H1 (cell line): ENCODE measurements at regions not wholly inside any gene's neighbourhood (a gene's known extent, or its start where the extent isn't known, plus 50 kb on each side); places are given as distances from the start of the nearest gene placed in this dataset.

Experiments
- CTCF ChIA-PET: fragments of 300-600 bp; sonication (Branson Sonifier 250); formaldehyde crosslinking; loops from one replicate; lab custom pipeline; 2021; ENCODE audit not compliant: partially characterized antibody; lab: Charles Lee
- POLR2A ChIA-PET: fragments of 300-600 bp; sonication (Branson Sonifier 250); formaldehyde crosslinking; loops from one replicate; lab custom pipeline; 2021; ENCODE audit warnings: inconsistent platforms; ENCODE audit not compliant: partially characterized antibody; lab: Charles Lee
- DNase-seq, 2 experiments: peaks; one replicate each; pipeline versions ENCODE4 v3.0.0 to v3.0.0-alpha.2; 2010 to 2022; ENCODE audit warnings: low spot score in 2 of 2, low read depth in 1 of 2, mixed read lengths in 1 of 2
- FAIRE-seq: peaks from 2 replicates; lab custom pipeline; 2011; peaks lifted over from hg19 to GRCh38; lab: Jason Lieb, UNC
- H2AFZ ChIP-seq: 2 replicates; pipeline ENCODE4 v1.8.1; 2012; ENCODE audit warnings: low read length, inconsistent platforms
- H2AK5ac ChIP-seq: 2 replicates; pipeline ENCODE4 v1.6.1; 2013; ENCODE audit warnings: low read depth, low read length
- H2BK120ac ChIP-seq: replicated peaks from 2 replicates; pipeline ENCODE3; 2013; ENCODE audit warnings: low read depth, low read length, inconsistent platforms
- H2BK12ac ChIP-seq: 2 replicates; pipeline ENCODE4 v1.6.1; 2013; ENCODE audit warnings: low read depth, low read length
- H2BK15ac ChIP-seq: 2 replicates; pipeline ENCODE4 v1.6.1; 2013; ENCODE audit warnings: low read length
- H2BK20ac ChIP-seq: 2 replicates; pipeline ENCODE4 v1.6.1; 2013; ENCODE audit warnings: low read length
- H2BK5ac ChIP-seq: 2 replicates; pipeline ENCODE4 v1.6.1; 2013; ENCODE audit warnings: low read depth, low read length
- H3K14ac ChIP-seq: 2 replicates; pipeline ENCODE4 v1.6.1; 2013; ENCODE audit warnings: inconsistent platforms; ENCODE audit not compliant: insufficient read length
- H3K18ac ChIP-seq: 2 replicates; pipeline ENCODE4 v1.6.1; 2013; ENCODE audit warnings: low read length; ENCODE audit errors: extremely low read depth
- H3K23ac ChIP-seq: 2 replicates; pipeline ENCODE4 v1.6.1; 2013; ENCODE audit warnings: inconsistent platforms; ENCODE audit not compliant: insufficient read length
- H3K23me2 ChIP-seq: 2 replicates; pipeline ENCODE4 v1.6.1; 2013; ENCODE audit warnings: low read depth, low read length
- H3K27ac ChIP-seq: 2 replicates; pipeline ENCODE4 v1.6.1; 2011; ENCODE audit warnings: low read depth, low read length, inconsistent platforms
- H3K27me3 ChIP-seq, 4 experiments: replicated peaks in 1 of 4; 1 replicate in 1 of 4; 2 replicates in 3 of 4; pipeline versions ENCODE4 v1.6.1 to v1.8.1; 2011 to 2013; ENCODE audit warnings: low read length in 3 of 4, mild to moderate bottlenecking in 3 of 4, inconsistent platforms in 2 of 4, mixed read lengths in 2 of 4, moderate library complexity in 1 of 4; ENCODE audit not compliant: control insufficient read depth in 3 of 4, insufficient read depth in 3 of 4; ENCODE audit errors: extremely low read depth in 1 of 4
- H3K36me3 ChIP-seq, 4 experiments: 2 replicates each; pipeline versions ENCODE4 v1.6.1 to v1.8.1; 2011 to 2013; ENCODE audit warnings: mild to moderate bottlenecking in 4 of 4, low read length in 3 of 4, moderate library complexity in 2 of 4, control low read depth in 1 of 4, inconsistent platforms in 1 of 4; ENCODE audit not compliant: insufficient read depth in 4 of 4, control insufficient read depth in 2 of 4
- H3K4ac ChIP-seq: replicated peaks from 2 replicates; pipeline ENCODE3; 2013; ENCODE audit warnings: low read length, low read depth, mixed read lengths, inconsistent platforms; ENCODE audit not compliant: insufficient read length
- H3K4me1 ChIP-seq, 4 experiments: replicated peaks in 1 of 4; 1 replicate in 1 of 4; 2 replicates in 3 of 4; pipeline versions ENCODE4 v1.6.1 to v1.8.1; 2011 to 2013; ENCODE audit warnings: low read length in 3 of 4, inconsistent platforms in 2 of 4, mixed read lengths in 1 of 4; ENCODE audit not compliant: insufficient read depth in 4 of 4, control insufficient read depth in 3 of 4
- H3K4me2 ChIP-seq, 2 experiments: 2 replicates each; pipeline versions ENCODE4 v1.6.1 to v1.8.1; 2011 to 2013; ENCODE audit warnings: low read depth in 2 of 2, low read length in 2 of 2, control low read depth in 1 of 2, inconsistent platforms in 1 of 2, mild to moderate bottlenecking in 1 of 2; ENCODE audit not compliant: insufficient read depth in 1 of 2
- H3K4me3 ChIP-seq, 4 experiments: fragments of 200-600, 300-600 bp in 1 of 4; sonication (generic), shearing (Covaris generic), sonication (Bioruptor Twin) in 1 of 4; 2 replicates each; pipeline versions ENCODE4 v1.5.1 to v1.8.1; 2011 to 2016; ENCODE audit warnings: low read length in 4 of 4, low read depth in 3 of 4, control low read depth in 2 of 4, inconsistent platforms in 2 of 4, mild to moderate bottlenecking in 2 of 4, mixed read lengths in 1 of 4, moderate library complexity in 1 of 4; ENCODE audit not compliant: insufficient read depth in 2 of 4; ENCODE audit errors: extremely low read depth in 1 of 4
- H3K56ac ChIP-seq: replicated peaks from 2 replicates; pipeline ENCODE3; 2013; ENCODE audit warnings: low read depth, mild to moderate bottlenecking, mixed read lengths, low read length, inconsistent platforms; ENCODE audit not compliant: insufficient read length
- H3K79me1 ChIP-seq: 2 replicates; pipeline ENCODE4 v1.6.1; 2013; ENCODE audit warnings: low read depth, low read length, control low read depth
- H3K79me2 ChIP-seq, 2 experiments: 2 replicates each; pipeline versions ENCODE4 v1.6.1 to v1.8.1; 2012 to 2013; ENCODE audit warnings: low read length in 2 of 2, mild to moderate bottlenecking in 2 of 2, inconsistent platforms in 1 of 2; ENCODE audit not compliant: insufficient read depth in 2 of 2, control insufficient read depth in 1 of 2
- H3K9ac ChIP-seq, 4 experiments: replicated peaks in 1 of 4; 1 replicate in 1 of 4; 2 replicates in 3 of 4; pipeline versions ENCODE4 v1.6.1 to v1.8.1; 2011 to 2013; ENCODE audit warnings: low read depth in 3 of 4, low read length in 3 of 4, control low read depth in 2 of 4, mild to moderate bottlenecking in 2 of 4, moderate library complexity in 2 of 4, inconsistent platforms in 1 of 4; ENCODE audit errors: extremely low read depth in 1 of 4
- H3K9me3 ChIP-seq, 2 experiments: 2 replicates each; pipeline versions ENCODE4 v1.6.1 to v1.8.1; 2012 to 2013; ENCODE audit warnings: mild to moderate bottlenecking in 2 of 2, moderate library complexity in 2 of 2, control low read depth in 1 of 2, inconsistent platforms in 1 of 2, low read depth in 1 of 2, low read length in 1 of 2, mixed read lengths in 1 of 2; ENCODE audit not compliant: insufficient read depth in 2 of 2
- H4K20me1 ChIP-seq, 2 experiments: replicated peaks in 1 of 2; 2 replicates each; pipeline versions ENCODE3 to v1.8.1; 2011 to 2013; ENCODE audit warnings: inconsistent platforms in 2 of 2, low read length in 2 of 2, mild to moderate bottlenecking in 1 of 2; ENCODE audit not compliant: insufficient read depth in 2 of 2, control insufficient read depth in 1 of 2
- H4K5ac ChIP-seq: 2 replicates; pipeline ENCODE4 v1.6.1; 2013; ENCODE audit warnings: low read length, low read depth, mixed read lengths, inconsistent platforms; ENCODE audit not compliant: insufficient read length
- H4K8ac ChIP-seq: 2 replicates; pipeline ENCODE4 v1.8.0; 2013; ENCODE audit warnings: mild to moderate bottlenecking, moderate library complexity, low read length, inconsistent platforms; ENCODE audit not compliant: insufficient read depth; ENCODE audit errors: extremely low read depth
- H4K91ac ChIP-seq: replicated peaks from 2 replicates; pipeline ENCODE3; 2013; ENCODE audit warnings: low read length, mixed read lengths, inconsistent platforms; ENCODE audit not compliant: insufficient read length
- ATF2 ChIP-seq: IDR thresholded peaks from 2 replicates; pipeline ENCODE4 v1.6.1; 2012; ENCODE audit warnings: low read length, inconsistent platforms
- NANOG ChIP-seq: IDR thresholded peaks from 2 replicates; pipeline ENCODE4 v1.6.1; 2011; ENCODE audit warnings: low read length, low read depth, mild to moderate bottlenecking, inconsistent platforms; ENCODE audit not compliant: insufficient read depth, poor library complexity, severe bottlenecking
- WGBS, 2 experiments: shearing (Covaris generic) in 1 of 2; methylation state at CpG; one replicate each; pipeline versions ENCODE4 v1.1.6 to v1.1.7; 2013 to 2015; ENCODE audit warnings: low lambda C conversion rate in 2 of 2, mixed read lengths in 2 of 2, inconsistent platforms in 1 of 2, low coverage in 1 of 2, missing lambda C conversion rate in 1 of 2; ENCODE audit not compliant: insufficient replicate concordance in 2 of 2, insufficient coverage in 1 of 2, insufficient read length in 1 of 2; ENCODE audit errors: extremely low coverage in 1 of 2, missing lambda C conversion rate in 1 of 2; 5-methylcytosine and 5-hydroxymethylcytosine counted together

- Histone ChIP-seq H3K27me3 (no peaks in the 10 kb centered on the region), H2AFZ (no peak overlapping the region), H2BK15ac (no peak overlapping the region), H3K14ac (no peak overlapping the region), H4K91ac (no peak overlapping the region), H3K23ac (no peak overlapping the region), H4K20me1 (no peaks in the 10 kb centered on the region), H3K4ac (no peak overlapping the region), H3K9me3 (no peaks in the 10 kb centered on the region), H2BK5ac (no peak overlapping the region), H2AK5ac (no peak overlapping the region), H4K8ac (no peak overlapping the region), H2BK120ac (no peak overlapping the region), H3K4me2 (no peak overlapping the region), H3K23me2 (no peaks in the 10 kb centered on the region), H2BK20ac (no peak overlapping the region), H3K18ac (no peak overlapping the region), H3K79me2 (no peaks in the 10 kb centered on the region), H3K27ac (no peak overlapping the region), H3K4me1 (no peaks in the 10 kb centered on the region), H4K5ac (no peak overlapping the region), H3K56ac (no peak overlapping the region), H3K36me3 (no peaks in the 10 kb centered on the region), H2BK12ac (no peak overlapping the region), H3K4me3 (no peak overlapping the region), H3K79me1 (no peaks in the 10 kb centered on the region; the same call in 1 of the 2 replicates), H3K9ac (no peak overlapping the region)
- TF ChIP-seq ATF2 = no peak
- TF ChIP-seq NANOG = no peak
- whole genome bisulfite sequencing, 2 experiments = 83% methylated on average over 4 of the region's 4 CpGs; no CpG with 5 or more reads in 1 of the 2 experiments
- POLR2A ChIA-PET = no interaction called here
- CTCF ChIA-PET = interaction anchor here (0.8 kb wide), 1 partner anchor 95 kb away, joined by 3 read pairs; no protein-coding TSS in a partner anchor
- FAIRE-seq (no peak), DNase-seq (no peak)
Observed at GRCh38 chr1:25131794-25132193, 100.5 kb downstream of the SYF2 start.
